ENCODE measurements at regions not wholly inside any gene's neighbourhood (a gene's known extent, or its start where the extent isn't known, plus 50 kb on each side); places are given as distances from the start of the nearest gene placed in this dataset.

DNA sequence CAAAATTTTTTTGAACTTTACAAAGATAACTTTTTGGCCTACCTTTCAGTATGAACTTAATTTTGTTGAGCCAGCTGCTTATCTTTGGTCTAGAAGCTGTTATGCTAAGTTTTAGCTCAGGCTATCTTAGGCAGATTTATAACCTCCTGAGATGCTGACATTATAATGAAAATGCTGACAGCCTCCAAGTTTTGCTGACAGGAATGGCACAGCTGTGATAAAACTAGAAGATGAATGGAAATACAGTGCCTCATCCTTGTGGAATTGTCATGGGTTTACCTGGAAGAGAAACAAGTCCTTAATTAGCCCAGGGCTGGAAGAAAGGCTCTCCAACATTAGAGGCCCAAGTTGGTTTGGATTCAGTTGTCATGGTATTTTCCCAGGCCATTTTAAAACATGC lies 123.3 kb downstream of the OXSM start:
- TF ChIP-seq, protein P1, sequence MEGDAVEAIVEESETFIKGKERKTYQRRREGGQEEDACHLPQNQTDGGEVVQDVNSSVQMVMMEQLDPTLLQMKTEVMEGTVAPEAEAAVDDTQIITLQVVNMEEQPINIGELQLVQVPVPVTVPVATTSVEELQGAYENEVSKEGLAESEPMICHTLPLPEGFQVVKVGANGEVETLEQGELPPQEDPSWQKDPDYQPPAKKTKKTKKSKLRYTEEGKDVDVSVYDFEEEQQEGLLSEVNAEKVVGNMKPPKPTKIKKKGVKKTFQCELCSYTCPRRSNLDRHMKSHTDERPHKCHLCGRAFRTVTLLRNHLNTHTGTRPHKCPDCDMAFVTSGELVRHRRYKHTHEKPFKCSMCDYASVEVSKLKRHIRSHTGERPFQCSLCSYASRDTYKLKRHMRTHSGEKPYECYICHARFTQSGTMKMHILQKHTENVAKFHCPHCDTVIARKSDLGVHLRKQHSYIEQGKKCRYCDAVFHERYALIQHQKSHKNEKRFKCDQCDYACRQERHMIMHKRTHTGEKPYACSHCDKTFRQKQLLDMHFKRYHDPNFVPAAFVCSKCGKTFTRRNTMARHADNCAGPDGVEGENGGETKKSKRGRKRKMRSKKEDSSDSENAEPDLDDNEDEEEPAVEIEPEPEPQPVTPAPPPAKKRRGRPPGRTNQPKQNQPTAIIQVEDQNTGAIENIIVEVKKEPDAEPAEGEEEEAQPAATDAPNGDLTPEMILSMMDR (IDR thresholded peaks at IDR 0.05), result no peak
- TF ChIP-seq POLR2A (IDR thresholded peaks at IDR 0.05) (no peak), POLR2AphosphoS5 (IDR thresholded peaks at IDR 0.05) (no peak), EP300 (IDR thresholded peaks at IDR 0.05) (no peak)

All from stomach (tissue), 4 donors.